Stomach smooth muscle (tissue), 2 donors: ENCODE measurements at regions not wholly inside any gene's neighbourhood (a gene's known extent, or its start where the extent isn't known, plus 50 kb on each side); places are given as distances from the start of the nearest gene placed in this dataset.

ENCODE experiments used
- H3K27ac ChIP-seq: one replicate; pipeline ENCODE4 v1.7.0; 2013; ENCODE audit warnings: mild to moderate bottlenecking, low read length, inconsistent platforms
- H3K27me3 ChIP-seq, 2 donors: one replicate each; pipeline ENCODE4 v1.7.0; 2013; ENCODE audit warnings: low read length in 2 of 2; ENCODE audit not compliant: insufficient read depth in 2 of 2, control insufficient read depth in 1 of 2
- H3K36me3 ChIP-seq, 2 donors: one replicate each; pipeline ENCODE4 v1.7.0; 2013; ENCODE audit warnings: low read length in 2 of 2; ENCODE audit not compliant: control insufficient read depth in 2 of 2, insufficient read depth in 2 of 2
- H3K4me1 ChIP-seq: one replicate; pipeline ENCODE4 v1.7.0; 2013; ENCODE audit warnings: low read length; ENCODE audit not compliant: control insufficient read depth, insufficient read depth
- H3K4me3 ChIP-seq, 2 donors: one replicate each; pipeline ENCODE4 v1.7.0; 2013; ENCODE audit warnings: low read length in 2 of 2
- H3K9ac ChIP-seq, 2 donors: one replicate each; pipeline ENCODE4 v1.7.0; 2013; ENCODE audit warnings: low read length in 2 of 2, mild to moderate bottlenecking in 1 of 2
- H3K9me3 ChIP-seq, 2 donors: one replicate each; pipeline ENCODE4 v1.7.0; 2013; ENCODE audit warnings: low read length in 2 of 2; ENCODE audit not compliant: control insufficient read depth in 2 of 2
- donor health status: healthy.
- donor health status: Pancreatic carcinoma.

GRCh38 chr2:129001926-129002325 lies 683.3 kb upstream of the HS6ST1 start:
- Histone ChIP-seq H3K9me3 (peaks cover 0 to 3% of the 10 kb centered on the region in 2 donors), H3K36me3 (no peaks in the 10 kb centered on the region), H3K4me1 (no peaks in the 10 kb centered on the region), H3K9ac (no peak overlapping the region), H3K4me3 (no peak overlapping the region), H3K27ac (no peak overlapping the region), H3K27me3 (peaks cover 0 to under 1% of the 10 kb centered on the region in 2 donors)

- H3K27me3 ChIP-seq: no peaks in the 10 kb centered on the region
- peaks cover 0 to 3% of the 10 kb centered on the region in 2 donors for H3K9me3 ChIP-seq
- H3K4me3 ChIP-seq: no peak overlapping the region
- no peaks in the 10 kb centered on the region for H3K36me3 ChIP-seq
- no peaks in the 10 kb centered on the region for H3K4me1 ChIP-seq
- H3K27ac ChIP-seq: no peak overlapping the region
- no peak overlapping the region for H3K9ac ChIP-seq
Measured at GRCh38 chr2:129002751-129003150, 684.1 kb upstream of the HS6ST1 start.

GRCh38 chr2:129004485-129004884 lies 685.8 kb upstream of the HS6ST1 start:
- Histone ChIP-seq H3K27me3 (no peaks in the 10 kb centered on the region), H3K27ac (no peak overlapping the region), H3K9ac (no peak overlapping the region), H3K4me3 (no peak overlapping the region), H3K36me3 (no peaks in the 10 kb centered on the region), H3K9me3 (peaks cover 0 to 3% of the 10 kb centered on the region in 2 donors), H3K4me1 (no peaks in the 10 kb centered on the region)

- no peak overlapping the region for H3K9ac ChIP-seq
Measured at GRCh38 chr2:129004940-129005490, 686.3 kb upstream of the HS6ST1 start.

GRCh38 chr2:129006135-129006886 lies 687.6 kb upstream of the HS6ST1 start:
- Histone ChIP-seq H3K4me1 (no peaks in the 10 kb centered on the region), H3K36me3 (no peaks in the 10 kb centered on the region), H3K9me3 (peaks cover 0 to 3% of the 10 kb centered on the region in 2 donors), H3K4me3 (no peak overlapping the region), H3K27ac (no peak overlapping the region), H3K9ac (no peak overlapping the region), H3K27me3 (no peaks in the 10 kb centered on the region)

More at GRCh38 chr2:129004940-129005490, 686.3 kb upstream of the HS6ST1 start:
- H3K27me3 ChIP-seq: no peaks in the 10 kb centered on the region
- H3K27ac ChIP-seq: no peak overlapping the region
- no peak overlapping the region for H3K4me3 ChIP-seq
- no peaks in the 10 kb centered on the region for H3K4me1 ChIP-seq
- H3K9me3 ChIP-seq: peaks cover 0 to 3% of the 10 kb centered on the region in 2 donors
- no peaks in the 10 kb centered on the region for H3K36me3 ChIP-seq

- no peak overlapping the region for H3K9ac ChIP-seq
- peaks cover 0 to 3% of the 10 kb centered on the region in 2 donors for H3K9me3 ChIP-seq
- H3K4me1 ChIP-seq: no peaks in the 10 kb centered on the region
- H3K27me3 ChIP-seq: no peaks in the 10 kb centered on the region
- no peaks in the 10 kb centered on the region for H3K36me3 ChIP-seq
- no peak overlapping the region for H3K27ac ChIP-seq
- no peak overlapping the region for H3K4me3 ChIP-seq
Measured at GRCh38 chr2:129006901-129007300, 688.2 kb upstream of the HS6ST1 start.

GRCh38 chr2:129008055-129008880 lies 689.6 kb upstream of the HS6ST1 start:
- Histone ChIP-seq H3K4me3 (no peak overlapping the region), H3K27ac (no peak overlapping the region), H3K36me3 (no peaks in the 10 kb centered on the region), H3K9ac (no peak overlapping the region), H3K9me3 (no peaks in the 10 kb centered on the region), H3K4me1 (no peaks in the 10 kb centered on the region), H3K27me3 (no peaks in the 10 kb centered on the region)

GRCh38 chr2:129008881-129009554 lies 690.4 kb upstream of the HS6ST1 start:
- no peak overlapping the region for H3K4me3 ChIP-seq
- H3K9ac ChIP-seq: no peak overlapping the region
- no peaks in the 10 kb centered on the region for H3K27me3 ChIP-seq
- H3K36me3 ChIP-seq: no peaks in the 10 kb centered on the region
- no peak overlapping the region for H3K27ac ChIP-seq
- no peaks in the 10 kb centered on the region for H3K9me3 ChIP-seq
- no peaks in the 10 kb centered on the region for H3K4me1 ChIP-seq

GRCh38 chr2:129009555-129010146 lies 691.0 kb upstream of the HS6ST1 start:
- Histone ChIP-seq H3K9ac (no peak overlapping the region), H3K36me3 (no peaks in the 10 kb centered on the region), H3K4me1 (no peaks in the 10 kb centered on the region), H3K27ac (no peak overlapping the region), H3K9me3 (no peaks in the 10 kb centered on the region), H3K4me3 (no peak overlapping the region), H3K27me3 (no peaks in the 10 kb centered on the region)

- no peak overlapping the region for H3K9ac ChIP-seq
- H3K27ac ChIP-seq: no peak overlapping the region
- H3K4me3 ChIP-seq: no peak overlapping the region
- H3K36me3 ChIP-seq: no peaks in the 10 kb centered on the region
- H3K27me3 ChIP-seq: no peaks in the 10 kb centered on the region
- no peaks in the 10 kb centered on the region for H3K9me3 ChIP-seq
- H3K4me1 ChIP-seq: no peaks in the 10 kb centered on the region
Measured at GRCh38 chr2:129010262-129010661, 691.6 kb upstream of the HS6ST1 start.
